ENCODE measurements at regions not wholly inside any gene's neighbourhood (a gene's known extent, or its start where the extent isn't known, plus 50 kb on each side); places are given as distances from the start of the nearest gene placed in this dataset.

DNA sequence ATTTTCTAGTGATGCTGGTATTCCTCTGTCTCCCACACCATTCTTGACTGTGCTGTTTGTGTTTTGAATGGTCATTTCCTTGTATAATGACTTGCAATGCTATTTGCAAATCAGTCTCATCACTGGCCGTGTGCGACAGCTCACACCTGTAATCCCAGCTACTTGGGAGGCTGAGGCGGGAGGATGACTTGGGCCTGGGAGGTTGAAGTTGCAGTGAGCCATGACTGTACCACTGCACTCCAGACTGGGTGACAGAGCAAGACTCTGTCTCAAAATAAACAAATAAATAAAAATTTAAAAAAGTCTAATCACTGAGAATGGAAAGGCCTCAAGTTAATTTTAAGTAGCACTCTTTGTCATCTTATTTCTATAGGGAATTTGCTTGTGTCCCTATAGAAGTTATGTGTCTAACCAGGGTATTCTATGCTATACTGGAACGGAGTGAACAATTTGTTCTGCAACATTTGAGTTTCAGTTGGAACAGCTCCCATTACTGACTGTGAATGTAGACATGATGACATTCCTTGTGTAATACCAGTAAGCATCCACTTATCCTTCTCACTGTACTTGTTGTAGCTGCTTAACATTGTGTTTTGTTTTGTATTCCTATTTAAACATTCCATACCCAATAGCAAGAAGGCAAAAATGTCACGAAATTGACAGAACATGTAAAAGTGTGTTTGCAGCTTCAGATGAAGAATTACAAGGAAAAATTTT, 126.3 kb downstream of the MGST1 start:
- no peak overlapping the region for H3K4me3 ChIP-seq (ENCODE audit: low read depth, low read length)
- TF ChIP-seq, protein P1, sequence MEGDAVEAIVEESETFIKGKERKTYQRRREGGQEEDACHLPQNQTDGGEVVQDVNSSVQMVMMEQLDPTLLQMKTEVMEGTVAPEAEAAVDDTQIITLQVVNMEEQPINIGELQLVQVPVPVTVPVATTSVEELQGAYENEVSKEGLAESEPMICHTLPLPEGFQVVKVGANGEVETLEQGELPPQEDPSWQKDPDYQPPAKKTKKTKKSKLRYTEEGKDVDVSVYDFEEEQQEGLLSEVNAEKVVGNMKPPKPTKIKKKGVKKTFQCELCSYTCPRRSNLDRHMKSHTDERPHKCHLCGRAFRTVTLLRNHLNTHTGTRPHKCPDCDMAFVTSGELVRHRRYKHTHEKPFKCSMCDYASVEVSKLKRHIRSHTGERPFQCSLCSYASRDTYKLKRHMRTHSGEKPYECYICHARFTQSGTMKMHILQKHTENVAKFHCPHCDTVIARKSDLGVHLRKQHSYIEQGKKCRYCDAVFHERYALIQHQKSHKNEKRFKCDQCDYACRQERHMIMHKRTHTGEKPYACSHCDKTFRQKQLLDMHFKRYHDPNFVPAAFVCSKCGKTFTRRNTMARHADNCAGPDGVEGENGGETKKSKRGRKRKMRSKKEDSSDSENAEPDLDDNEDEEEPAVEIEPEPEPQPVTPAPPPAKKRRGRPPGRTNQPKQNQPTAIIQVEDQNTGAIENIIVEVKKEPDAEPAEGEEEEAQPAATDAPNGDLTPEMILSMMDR (IDR thresholded peaks at IDR 0.05; ENCODE audit: insufficient read depth, low read length), result no peak
- peak; percentile 59 for DNase-seq (ENCODE audit: low read depth)

DNA sequence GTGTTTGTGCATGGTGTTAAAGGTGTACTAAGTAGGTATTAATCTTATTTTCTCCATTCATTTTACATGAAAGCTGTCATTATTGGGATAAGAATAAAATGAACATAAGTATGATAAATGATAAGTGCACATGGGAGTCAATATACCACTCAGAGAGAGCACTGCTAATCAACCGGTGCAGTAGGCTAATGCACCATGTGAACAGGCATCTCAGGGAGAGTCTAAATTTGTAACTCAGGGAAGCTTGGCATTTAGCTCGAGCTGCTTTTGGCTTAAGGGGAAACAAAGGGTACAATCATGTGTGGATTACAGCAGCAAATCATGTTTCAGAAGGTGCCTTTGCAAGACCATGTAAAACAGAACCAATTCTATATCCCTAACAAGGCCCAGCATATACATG, 127.4 kb downstream of the MGST1 start:
- TF ChIP-seq, protein P1 (IDR thresholded peaks at IDR 0.05; ENCODE audit: insufficient read depth, low read length), result no peak
- H3K4me3 ChIP-seq (ENCODE audit: low read depth, low read length), result no peak overlapping the region
- no peak for DNase-seq (ENCODE audit: low read depth)

DNA sequence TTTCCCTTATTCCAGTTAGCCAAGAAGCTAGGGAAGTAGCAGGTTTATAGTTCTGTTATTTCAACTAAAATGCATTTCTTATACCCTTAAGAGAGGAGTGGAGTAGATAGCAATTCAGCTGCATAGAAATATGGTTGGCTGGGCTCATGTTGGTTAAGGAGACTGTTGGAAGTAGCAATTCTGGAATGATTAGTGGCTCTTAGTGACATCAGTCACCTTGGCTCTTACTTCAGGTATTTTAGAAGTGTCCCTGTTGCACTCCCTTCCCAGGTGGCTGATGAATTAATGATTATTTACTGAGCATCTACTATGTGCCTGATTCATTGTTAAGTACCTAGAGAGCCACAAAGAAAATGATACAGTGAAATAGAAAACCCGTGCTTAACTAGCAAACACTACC, 128.1 kb downstream of the MGST1 start:
- no peak for DNase-seq (ENCODE audit: low read depth)
- no peak overlapping the region for H3K4me3 ChIP-seq (ENCODE audit: low read depth, low read length)
- TF ChIP-seq, protein P1 (IDR thresholded peaks at IDR 0.05; ENCODE audit: insufficient read depth, low read length), result no peak

DNA sequence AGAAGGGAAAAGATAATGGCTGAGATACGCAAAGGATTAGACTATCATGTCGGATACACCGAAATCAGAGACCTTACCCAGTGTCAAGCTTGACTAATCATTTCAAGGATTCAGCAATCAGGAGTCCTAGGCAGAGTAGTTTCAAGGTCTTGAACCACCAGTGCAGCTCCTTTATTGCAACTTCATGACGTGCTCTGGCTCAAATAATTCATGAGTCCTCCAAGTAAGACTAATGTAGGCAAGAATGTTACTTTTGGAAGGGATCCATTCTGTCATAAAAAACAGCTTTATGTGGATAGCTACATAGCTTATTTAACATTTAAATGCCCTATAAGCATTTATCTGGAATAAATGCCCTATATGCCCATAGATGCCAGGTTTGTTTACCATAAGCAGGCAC, 123.2 kb downstream of the LMO3 start:
- TF ChIP-seq, protein P1 (IDR thresholded peaks at IDR 0.05; ENCODE audit: insufficient read depth, low read length), result no peak
- no peak overlapping the region for H3K4me3 ChIP-seq (ENCODE audit: low read depth, low read length)
- DNase-seq (ENCODE audit: low read depth), result peak; percentile 71

DNA sequence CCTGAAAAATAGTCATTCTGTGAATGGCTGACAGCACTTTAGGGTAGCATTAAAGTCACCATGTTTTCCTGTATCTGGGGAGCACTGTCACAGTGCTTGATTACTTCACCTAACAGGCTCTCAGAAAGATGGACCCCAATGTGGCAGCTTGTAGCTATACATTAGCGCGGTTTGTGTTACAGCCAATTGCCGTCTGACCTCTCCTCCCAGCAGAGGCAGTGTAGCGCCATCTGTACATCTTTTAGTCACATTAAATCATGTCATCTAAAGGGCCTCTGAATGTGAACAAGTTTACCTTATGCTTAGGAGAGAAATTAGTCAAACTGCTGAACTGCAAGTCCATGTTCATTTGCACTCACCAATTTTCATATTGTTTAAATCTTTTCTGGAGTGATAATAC, 113.7 kb downstream of the LMO3 start:
- TF ChIP-seq, protein P1 (IDR thresholded peaks at IDR 0.05; ENCODE audit: insufficient read depth, low read length), result no peak
- H3K4me3 ChIP-seq (ENCODE audit: low read depth, low read length), result no peak overlapping the region
- no peak for DNase-seq (ENCODE audit: low read depth)

DNA sequence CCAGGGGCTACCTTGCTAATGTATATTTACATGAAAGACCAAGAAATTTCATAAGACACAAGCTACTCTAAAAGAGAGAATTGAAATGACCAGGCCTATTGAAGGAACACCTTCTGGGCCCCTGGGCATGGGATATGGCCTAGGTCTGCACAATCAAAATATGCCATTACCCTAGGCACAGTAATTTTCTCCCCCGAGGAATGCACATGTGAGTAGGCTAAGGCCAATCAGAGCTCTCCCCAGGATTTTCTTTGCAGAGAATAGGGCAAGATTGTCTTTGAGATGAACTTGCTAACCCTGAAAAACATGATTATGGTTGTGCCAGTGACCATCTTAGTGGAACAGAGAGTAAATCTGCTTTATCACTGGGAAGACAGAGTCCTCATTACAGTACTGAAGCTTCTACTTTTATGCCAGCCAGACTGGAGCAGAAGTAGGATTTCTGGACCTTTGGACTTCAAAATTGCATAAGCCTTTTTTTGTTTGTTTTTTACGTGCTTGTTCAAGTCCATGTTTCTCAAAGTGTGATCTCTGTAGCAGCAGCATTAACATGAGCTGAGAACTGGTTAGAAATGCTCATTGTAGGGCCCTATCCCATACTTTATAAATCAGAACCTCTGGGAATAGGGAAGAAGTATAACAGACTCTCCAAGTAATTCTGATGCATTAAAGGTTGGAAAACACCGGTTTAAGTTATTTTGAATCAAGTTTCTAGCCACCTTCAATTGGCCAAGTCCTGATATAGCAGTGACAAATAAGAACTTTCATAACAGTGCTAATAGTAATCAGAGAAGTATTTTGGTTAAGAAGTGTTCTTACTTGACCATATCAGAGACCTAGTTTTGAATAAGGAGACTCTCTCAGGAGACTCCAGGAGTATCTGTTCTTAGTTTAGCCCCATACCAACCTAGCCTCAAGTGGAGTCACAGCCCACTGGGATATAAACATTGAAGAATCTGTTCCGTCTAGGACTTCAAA, 112.9 kb downstream of the LMO3 start:
- no peak for DNase-seq (ENCODE audit: low read depth)
- TF ChIP-seq, protein P1 (IDR thresholded peaks at IDR 0.05; ENCODE audit: insufficient read depth, low read length), result no peak
- H3K4me3 ChIP-seq (ENCODE audit: low read depth, low read length), result no peak overlapping the region
